Fibroblast of lung (primary cell): ENCODE measurements at regions not wholly inside any gene's neighbourhood (a gene's known extent, or its start where the extent isn't known, plus 50 kb on each side); places are given as distances from the start of the nearest gene placed in this dataset.
"Not testable (repeated sequence)": the region's sequence is repeated elsewhere in the genome, so short reads cannot be mapped to it uniquely, and the experiment has no call there.

ENCODE experiments used
- DNase-seq, 2 donors: peaks; one replicate each; pipeline versions ENCODE4 v3.0.0 to v3.0.0-alpha.2; 2010; ENCODE audit warnings: low read depth in 2 of 2
- H2AFZ ChIP-seq: 2 replicates; pipeline ENCODE4 v1.5.1; 2012; ENCODE audit warnings: low read length, control low read depth, inconsistent platforms
- H3K27ac ChIP-seq: 2 replicates; pipeline ENCODE4 v1.5.1; 2011; ENCODE audit warnings: low read length, control low read depth; ENCODE audit not compliant: insufficient read depth
- H3K27me3 ChIP-seq: 2 replicates; pipeline ENCODE4 v1.5.1; 2011; ENCODE audit warnings: mild to moderate bottlenecking, low read length; ENCODE audit not compliant: control insufficient read depth, insufficient read depth
- H3K36me3 ChIP-seq: 2 replicates; pipeline ENCODE4 v1.5.1; 2011; ENCODE audit warnings: low read length; ENCODE audit not compliant: control insufficient read depth, insufficient read depth
- H3K4me1 ChIP-seq: 2 replicates; pipeline ENCODE4 v1.5.1; 2011; ENCODE audit warnings: low read length; ENCODE audit not compliant: control insufficient read depth, insufficient read depth; ENCODE audit errors: extremely low read depth
- H3K4me2 ChIP-seq: 2 replicates; pipeline ENCODE4 v1.5.1; 2011; ENCODE audit warnings: low read length, control low read depth; ENCODE audit not compliant: insufficient read depth; ENCODE audit errors: extremely low read depth
- H3K4me3 ChIP-seq, 4 experiments: fragments of 200-600 bp in 1 of 4; sonication (generic) in 1 of 4; replicated peaks in 1 of 4; 2 replicates each; pipeline ENCODE4 v1.5.1; 2011 to 2016; ENCODE audit warnings: low read length in 4 of 4, low read depth in 3 of 4, mild to moderate bottlenecking in 3 of 4, control low read depth in 2 of 4, inconsistent platforms in 1 of 4, mixed read lengths in 1 of 4; ENCODE audit not compliant: insufficient read depth in 1 of 4; ENCODE audit errors: control extremely low read depth in 1 of 4
- H3K79me2 ChIP-seq: 2 replicates; pipeline ENCODE4 v1.5.1; 2012; ENCODE audit warnings: mild to moderate bottlenecking, low read length, inconsistent platforms; ENCODE audit not compliant: control insufficient read depth, insufficient read depth
- H3K9ac ChIP-seq: 2 replicates; pipeline ENCODE4 v1.5.1; 2011; ENCODE audit warnings: mild to moderate bottlenecking, low read length, control low read depth; ENCODE audit not compliant: insufficient read depth
- H3K9me3 ChIP-seq: 2 replicates; pipeline ENCODE4 v1.5.1; 2012; ENCODE audit warnings: low read depth, low read length; ENCODE audit not compliant: control insufficient read depth, insufficient read depth
- H4K20me1 ChIP-seq: 2 replicates; pipeline ENCODE4 v1.5.1; 2011; ENCODE audit warnings: low read length; ENCODE audit not compliant: control insufficient read depth, insufficient read depth; ENCODE audit errors: extremely low read depth
- EZH2 ChIP-seq: IDR thresholded peaks from 2 replicates; pipeline ENCODE4 v1.5.1; 2012; ENCODE audit warnings: low read length, control low read depth, mild to moderate bottlenecking; ENCODE audit errors: missing control alignments
- TF ChIP-seq, protein P1 (sequence below), 2 donors: IDR thresholded peaks in 1 of 2; conservative IDR thresholded peaks in 1 of 2; 1 replicate in 1 of 2; 2 replicates in 1 of 2; pipeline ENCODE4 v1.5.1; 2011 to 2012; ENCODE audit warnings: low read length in 2 of 2, control low read depth in 1 of 2, inconsistent platforms in 1 of 2, low read depth in 1 of 2, mild to moderate bottlenecking in 1 of 2

GRCh38 chr6:169118346-169118830 is 135.3 kb downstream of the THBS2 start:
- TF ChIP-seq EZH2 = no peak
- TF ChIP-seq, protein P1, sequence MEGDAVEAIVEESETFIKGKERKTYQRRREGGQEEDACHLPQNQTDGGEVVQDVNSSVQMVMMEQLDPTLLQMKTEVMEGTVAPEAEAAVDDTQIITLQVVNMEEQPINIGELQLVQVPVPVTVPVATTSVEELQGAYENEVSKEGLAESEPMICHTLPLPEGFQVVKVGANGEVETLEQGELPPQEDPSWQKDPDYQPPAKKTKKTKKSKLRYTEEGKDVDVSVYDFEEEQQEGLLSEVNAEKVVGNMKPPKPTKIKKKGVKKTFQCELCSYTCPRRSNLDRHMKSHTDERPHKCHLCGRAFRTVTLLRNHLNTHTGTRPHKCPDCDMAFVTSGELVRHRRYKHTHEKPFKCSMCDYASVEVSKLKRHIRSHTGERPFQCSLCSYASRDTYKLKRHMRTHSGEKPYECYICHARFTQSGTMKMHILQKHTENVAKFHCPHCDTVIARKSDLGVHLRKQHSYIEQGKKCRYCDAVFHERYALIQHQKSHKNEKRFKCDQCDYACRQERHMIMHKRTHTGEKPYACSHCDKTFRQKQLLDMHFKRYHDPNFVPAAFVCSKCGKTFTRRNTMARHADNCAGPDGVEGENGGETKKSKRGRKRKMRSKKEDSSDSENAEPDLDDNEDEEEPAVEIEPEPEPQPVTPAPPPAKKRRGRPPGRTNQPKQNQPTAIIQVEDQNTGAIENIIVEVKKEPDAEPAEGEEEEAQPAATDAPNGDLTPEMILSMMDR (conservative IDR thresholded peaks at IDR 0.05 in 1 of 2, IDR thresholded peaks at IDR 0.05 in 1 of 2; ENCODE audit: low read depth in 1 of 2, low read length in 2 of 2) = no peak
- DNase-seq = no peak
- Histone ChIP-seq H3K4me2 (no peak overlapping the region), H3K9ac (no peak overlapping the region), H3K4me1 (no peaks in the 10 kb centered on the region), H3K27me3 (no peaks in the 10 kb centered on the region), H3K4me3 (no peak overlapping the region), H3K36me3 (no peaks in the 10 kb centered on the region), H3K79me2 (no peaks in the 10 kb centered on the region), H2AFZ (no peak overlapping the region), H3K9me3 (no peaks in the 10 kb centered on the region), H3K27ac (no peak overlapping the region), H4K20me1 (no peaks in the 10 kb centered on the region)

DNA sequence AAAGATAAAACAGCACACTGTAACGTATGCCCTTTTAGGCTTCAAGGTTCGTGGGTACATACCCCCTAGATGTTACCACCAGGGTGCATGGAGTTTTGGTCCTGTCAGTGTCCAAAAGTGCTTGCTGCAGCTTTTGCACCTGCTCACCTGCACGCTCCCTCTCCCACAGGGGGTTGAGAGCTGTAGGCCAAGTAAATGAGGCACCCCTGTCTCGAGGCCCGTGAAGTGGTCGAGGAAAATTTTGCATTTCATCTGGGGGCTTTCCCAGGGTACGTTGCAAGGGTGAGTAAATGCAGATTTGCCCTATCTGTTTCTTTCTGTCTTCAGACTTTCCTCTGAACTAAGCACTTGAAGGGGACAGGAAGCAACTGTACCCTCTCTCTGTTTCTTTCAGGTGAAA is 136.0 kb downstream of the THBS2 start:
- Histone ChIP-seq H3K27me3 (no peaks in the 10 kb centered on the region), H2AFZ (no peak overlapping the region), H3K27ac (no peak overlapping the region), H3K4me1 (no peaks in the 10 kb centered on the region), H4K20me1 (no peaks in the 10 kb centered on the region), H3K4me2 (no peak overlapping the region), H3K9ac (no peak overlapping the region), H3K79me2 (no peaks in the 10 kb centered on the region), H3K4me3 (no peak overlapping the region), H3K36me3 (no peaks in the 10 kb centered on the region), H3K9me3 (no peaks in the 10 kb centered on the region)
- DNase-seq = no peak
- TF ChIP-seq EZH2 = no peak
- TF ChIP-seq, protein P1 (conservative IDR thresholded peaks at IDR 0.05 in 1 of 2, IDR thresholded peaks at IDR 0.05 in 1 of 2; ENCODE audit: low read depth in 1 of 2, low read length in 2 of 2) = no peak

DNA sequence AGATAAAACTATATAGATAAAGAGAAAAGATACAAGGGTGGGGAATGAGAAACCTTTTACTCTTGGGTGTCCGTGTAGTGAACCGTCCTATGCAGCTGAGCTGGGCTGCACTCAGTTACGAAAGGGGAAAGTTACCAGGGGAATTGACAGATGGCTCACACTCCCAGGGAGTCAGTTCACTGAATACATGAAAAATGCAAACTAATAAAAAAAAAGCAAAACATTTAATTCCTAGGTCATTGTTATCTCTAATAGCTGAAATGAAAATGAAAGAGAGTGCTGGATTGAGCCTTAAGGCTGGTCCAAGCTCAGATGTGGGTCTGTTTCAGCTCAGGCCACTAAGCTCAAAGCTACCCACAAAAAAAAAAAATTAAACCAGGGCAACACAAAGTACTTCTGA is 138.0 kb downstream of the THBS2 start:
- no peak for TF ChIP-seq EZH2
- TF ChIP-seq, protein P1 (conservative IDR thresholded peaks at IDR 0.05 in 1 of 2, IDR thresholded peaks at IDR 0.05 in 1 of 2; ENCODE audit: low read depth in 1 of 2, low read length in 2 of 2) = no peak
- no peak overlapping the region for H3K4me2 ChIP-seq
- no peak overlapping the region for H3K4me3 ChIP-seq
- H3K27ac ChIP-seq = no peak overlapping the region
- DNase-seq = peak in 1 of 2 donors; percentile 17
- no peak overlapping the region for H3K9ac ChIP-seq
- H3K79me2 ChIP-seq = no peaks in the 10 kb centered on the region
- H3K4me1 ChIP-seq = no peaks in the 10 kb centered on the region
- H3K9me3 ChIP-seq = no peaks in the 10 kb centered on the region
- no peaks in the 10 kb centered on the region for H3K36me3 ChIP-seq
- H2AFZ ChIP-seq = no peak overlapping the region
- no peaks in the 10 kb centered on the region for H3K27me3 ChIP-seq
- H4K20me1 ChIP-seq = no peaks in the 10 kb centered on the region

- not testable (repeated sequence) for H3K9me3 ChIP-seq, H4K20me1 ChIP-seq, H3K9ac ChIP-seq, H3K79me2 ChIP-seq, H3K27me3 ChIP-seq, H3K4me1 ChIP-seq, H2AFZ ChIP-seq, H3K4me2 ChIP-seq, DNase-seq, H3K4me3 ChIP-seq, H3K36me3 ChIP-seq, H3K27ac ChIP-seq
Measured at GRCh38 chr6:169114632-169115031, 139.0 kb downstream of the THBS2 start.
